Motor neuron (in vitro differentiated cells): ENCODE measurements at regions not wholly inside any gene's neighbourhood (a gene's known extent, or its start where the extent isn't known, plus 50 kb on each side); places are given as distances from the start of the nearest gene placed in this dataset.

Experiments
- ATAC-seq, 8 experiments: fragments of 200-7000 bp; cut with Tn5 transposase; replicated peaks in 6 of 8; 2 replicates each; pipeline ENCODE4 v1.8.0; 2021; ENCODE audit warnings: mild to moderate bottlenecking in 8 of 8, moderate library complexity in 8 of 8
- H3K27ac ChIP-seq, 2 donors: fragments of 250-450 bp; sonication (Bioruptor Pico); 2 replicates each; pipeline ENCODE4 v1.9.0; 2021; ENCODE audit warnings: antibody characterized with exemption in 2 of 2, mild to moderate bottlenecking in 2 of 2, moderate library complexity in 1 of 2
- H3K4me1 ChIP-seq, 2 donors: fragments of 250-450 bp; sonication (Bioruptor Pico); replicated peaks in 1 of 2; 2 replicates each; pipeline ENCODE4 v1.6.1; 2021; ENCODE audit warnings: antibody characterized with exemption in 2 of 2, mild to moderate bottlenecking in 2 of 2, moderate library complexity in 1 of 2
- H3K4me3 ChIP-seq, 5 donors: fragments of 250-450 bp; sonication (Bioruptor Pico); 2 replicates each; pipeline ENCODE4 v1.9.0; 2021; ENCODE audit warnings: antibody characterized with exemption in 5 of 5, mild to moderate bottlenecking in 5 of 5, moderate library complexity in 4 of 5
- WGBS, 10 experiments: fragments of 450-650 bp; shearing (Covaris generic); methylation state at CpG; one replicate each; pipeline ENCODE4 v1.0.0; 2022; 5-methylcytosine and 5-hydroxymethylcytosine counted together
- in situ Hi-C, 9 experiments: fragments of 400-800 bp; cut with MboI; loops; one replicate each; pipeline ENCODE4 v1.15.0; 2021; ENCODE audit warnings: low sequenced_read_pairs in 9 of 9, low pct_unique_long_range_greater_than_20kb in 2 of 9; ENCODE audit not compliant: unreplicated experiment in 9 of 9

GRCh38 chr6:93806409-93807270 is 387.3 kb upstream of the EPHA7 start:
- 0 to 90% (median 55%) methylated on average over 1 to 4 of the region's 4 CpGs; no CpG with 5 or more reads in 2 of the 10 experiments for WGBS, 10 experiments
- no peak for ATAC-seq
- Histone ChIP-seq H3K4me1 (no peaks in the 10 kb centered on the region), H3K4me3 (no peak overlapping the region), H3K27ac (no peak overlapping the region)
- in situ Hi-C loops, result no loop called here

GRCh38 chr6:93801101-93801847 is 381.9 kb upstream of the EPHA7 start:
- H3K27ac ChIP-seq, result no peak overlapping the region
- in situ Hi-C loops, result no loop called here
- H3K4me1 ChIP-seq, result no peaks in the 10 kb centered on the region
- 17 to 100% (median 96%) methylated on average over 1 to 2 of the region's 2 CpGs; no CpG with 5 or more reads in 2 of the 10 experiments for WGBS, 10 experiments
- no peak overlapping the region for H3K4me3 ChIP-seq
- ATAC-seq, result no peak

GRCh38 chr6:93799226-93799625 is 379.9 kb upstream of the EPHA7 start:
- no peaks in the 10 kb centered on the region for H3K4me1 ChIP-seq
- no peak for ATAC-seq
- H3K27ac ChIP-seq, result no peak overlapping the region
- no peak overlapping the region for H3K4me3 ChIP-seq
- in situ Hi-C loops, result no loop called here
- 0 to 100% (median 71%) methylated on average over 1 to 3 of the region's 3 CpGs for WGBS, 10 experiments

GRCh38 chr6:93794166-93794565 is 374.8 kb upstream of the EPHA7 start:
- ATAC-seq, result no peak
- in situ Hi-C loops, result no loop called here
- no peaks in the 10 kb centered on the region for H3K4me1 ChIP-seq
- no peak overlapping the region for H3K4me3 ChIP-seq
- H3K27ac ChIP-seq, result no peak overlapping the region

GRCh38 chr6:93792746-93793145 is 373.4 kb upstream of the EPHA7 start:
- H3K4me1 ChIP-seq, result no peaks in the 10 kb centered on the region
- in situ Hi-C loops, result no loop called here
- H3K4me3 ChIP-seq, result no peak overlapping the region
- no peak for ATAC-seq
- no peak overlapping the region for H3K27ac ChIP-seq
- WGBS, 10 experiments, result 53 to 97% (median 93%) methylated on average over 3 to 4 of the region's 4 CpGs; no CpG with 5 or more reads in 1 of the 10 experiments

- WGBS, 10 experiments, result 0 to 100% (median 60%) methylated on average over 1 of the region's 1 CpG; no CpG with 5 or more reads in 3 of the 10 experiments
Observed at GRCh38 chr6:93790981-93791380, 371.6 kb upstream of the EPHA7 start.

GRCh38 chr6:93789532-93789931 is 370.2 kb upstream of the EPHA7 start:
- in situ Hi-C loops, result no loop called here

More at GRCh38 chr6:93790981-93791380, 371.6 kb upstream of the EPHA7 start:
- no peak for ATAC-seq
- in situ Hi-C loops, result no loop called here
- no peak overlapping the region for H3K27ac ChIP-seq
- H3K4me3 ChIP-seq, result no peak overlapping the region
- peaks cover 0 to 11% of the 10 kb centered on the region in 2 donors for H3K4me1 ChIP-seq

GRCh38 chr6:93787841-93788240 is 368.5 kb upstream of the EPHA7 start:
- Histone ChIP-seq H3K4me3 (no peak overlapping the region), H3K27ac (no peak overlapping the region), H3K4me1 (peaks cover 14 to 26% of the 10 kb centered on the region in 2 donors)
- WGBS, 10 experiments, result 0 to 100% (median 89%) methylated on average over 1 to 3 of the region's 3 CpGs; no CpG with 5 or more reads in 1 of the 10 experiments
- no peak for ATAC-seq
- in situ Hi-C loops, result no loop called here

More at GRCh38 chr6:93789532-93789931, 370.2 kb upstream of the EPHA7 start:
- no peak overlapping the region for H3K27ac ChIP-seq
- no peak for ATAC-seq
- peaks cover 11 to 26% of the 10 kb centered on the region in 2 donors for H3K4me1 ChIP-seq
- no peak overlapping the region for H3K4me3 ChIP-seq
- WGBS, 10 experiments, result 28 to 93% (median 71%) methylated on average over 1 to 2 of the region's 2 CpGs; no CpG with 5 or more reads in 1 of the 10 experiments

- in situ Hi-C loops, result no loop called here
- 33 to 100% (median 49%) methylated on average over 2 to 6 of the region's 6 CpGs for WGBS, 10 experiments
- Histone ChIP-seq H3K4me1 (peaks cover 14 to 26% of the 10 kb centered on the region in 2 donors), H3K27ac (no peak overlapping the region), H3K4me3 (no peak overlapping the region)
- peak in 5 of 8 experiments; percentile 57 to 75 (median 71) for ATAC-seq
Observed at GRCh38 chr6:93786474-93787330, 367.3 kb upstream of the EPHA7 start.

GRCh38 chr6:93785694-93786030 is 366.3 kb upstream of the EPHA7 start:
- 22 to 100% (median 87%) methylated on average over 1 to 3 of the region's 3 CpGs for WGBS, 10 experiments
- Histone ChIP-seq H3K27ac (no peak overlapping the region), H3K4me1 (peaks cover 14 to 32% of the 10 kb centered on the region in 2 donors), H3K4me3 (no peak overlapping the region)
- ATAC-seq, result no peak
- in situ Hi-C loops, result no loop called here

GRCh38 chr6:93784794-93785693 is 365.7 kb upstream of the EPHA7 start:
- peak in 7 of 8 experiments; percentile 57 to 99 (median 94) for ATAC-seq
- Histone ChIP-seq H3K4me1 (peaks cover 14 to 32% of the 10 kb centered on the region in 2 donors), H3K27ac (no peak overlapping the region), H3K4me3 (peak overlapping the region in 1 of 5 donors; percentile 13)
- in situ Hi-C loops, result no loop called here
- 0 to 61% (median 30%) methylated on average over 4 to 8 of the region's 8 CpGs for WGBS, 10 experiments
